Ishikawa (cell line): ENCODE measurements at regions not wholly inside any gene's neighbourhood (a gene's known extent, or its start where the extent isn't known, plus 50 kb on each side); places are given as distances from the start of the nearest gene placed in this dataset.

Source experiments
- CEBPB ChIP-seq: IDR thresholded peaks from 2 replicates; pipeline ENCODE4 v1.6.1; 2012
- REST ChIP-seq: IDR thresholded peaks from 2 replicates; pipeline ENCODE4 v1.6.1; 2012; ENCODE audit warnings: low read depth, mild to moderate bottlenecking
- TCF12 ChIP-seq: IDR thresholded peaks from 2 replicates; pipeline ENCODE4 v1.6.1; 2012; ENCODE audit warnings: low read depth
- USF1 ChIP-seq: IDR thresholded peaks from 2 replicates; pipeline ENCODE4 v1.6.1; 2012

GRCh38 chr5:74957029-74957784, 91.0 kb upstream of the FAM169A start:
- TF ChIP-seq REST, result no peak
- TF ChIP-seq CEBPB, result no peak
- TF ChIP-seq TCF12, result no peak
- TF ChIP-seq USF1, result no peak
